Left kidney (tissue), 1 donor: ENCODE measurements at regions not wholly inside any gene's neighbourhood (a gene's known extent, or its start where the extent isn't known, plus 50 kb on each side); places are given as distances from the start of the nearest gene placed in this dataset.

Experiments used
- DNase-seq: peaks from one replicate; pipeline ENCODE4 v3.0.0-alpha.2; 2013

GRCh38 chr16:85541980-85542900 lies 70.9 kb upstream of the GSE1 start:
- DNase-seq: no peak

GRCh38 chr16:85543536-85543935 lies 69.6 kb upstream of the GSE1 start:
- DNase-seq: no peak

- no peak for DNase-seq
These were observed 69.1 kb upstream of the GSE1 start for GRCh38 chr16:85544016-85544415.

- DNase-seq: no peak
These were observed 68.5 kb upstream of the GSE1 start for GRCh38 chr16:85544668-85545067.

- no peak for DNase-seq
These were observed 67.8 kb upstream of the GSE1 start for GRCh38 chr16:85545227-85545818.

- DNase-seq: no peak
These were observed 66.3 kb upstream of the GSE1 start for GRCh38 chr16:85546585-85547447.

GRCh38 chr16:85548375-85548774 lies 64.7 kb upstream of the GSE1 start:
- DNase-seq: no peak

- DNase-seq: no peak
These were observed 63.2 kb upstream of the GSE1 start for GRCh38 chr16:85549766-85550421.

GRCh38 chr16:85550422-85550864 lies 62.7 kb upstream of the GSE1 start:
- no peak for DNase-seq

GRCh38 chr16:85550953-85551924 lies 61.9 kb upstream of the GSE1 start:
- no peak for DNase-seq

- no peak for DNase-seq
These were observed 60.1 kb upstream of the GSE1 start for GRCh38 chr16:85552980-85553435.

- no peak for DNase-seq
These were observed 59.5 kb upstream of the GSE1 start for GRCh38 chr16:85553436-85554113.

GRCh38 chr16:85554114-85554888 lies 58.8 kb upstream of the GSE1 start:
- DNase-seq: no peak

GRCh38 chr16:85554889-85555718 lies 58.0 kb upstream of the GSE1 start:
- no peak for DNase-seq

GRCh38 chr16:85555719-85556455 lies 57.2 kb upstream of the GSE1 start:
- no peak for DNase-seq

- no peak for DNase-seq
These were observed 56.6 kb upstream of the GSE1 start for GRCh38 chr16:85556456-85557082.
